Keratinocyte (primary cell): ENCODE measurements at regions not wholly inside any gene's neighbourhood (a gene's known extent, or its start where the extent isn't known, plus 50 kb on each side); places are given as distances from the start of the nearest gene placed in this dataset.

Experiments used
- DNase-seq: peaks from one replicate; pipeline ENCODE4 v3.0.0-alpha.2; 2011; ENCODE audit warnings: low read depth, missing footprints, low spot score
- FAIRE-seq: peaks from 2 replicates; lab custom pipeline; 2011; peaks lifted over from hg19 to GRCh38; lab: Jason Lieb, UNC
- H2AFZ ChIP-seq: 2 replicates; pipeline ENCODE4 v1.6.0; 2012; ENCODE audit warnings: low read length, control low read depth, inconsistent platforms; ENCODE audit not compliant: control insufficient read depth
- H3K27ac ChIP-seq: 2 replicates; pipeline ENCODE4 v1.5.1; 2011; ENCODE audit warnings: low read length; ENCODE audit not compliant: control insufficient read depth, insufficient read depth
- H3K27me3 ChIP-seq: 3 replicates; pipeline ENCODE4 v1.6.0; 2011; ENCODE audit warnings: low read length; ENCODE audit not compliant: control insufficient read depth, insufficient read depth; ENCODE audit errors: extremely low read depth
- H3K36me3 ChIP-seq, 2 experiments: 2 replicates in 1 of 2; 3 replicates in 1 of 2; pipeline ENCODE4 v1.5.1; 2011; ENCODE audit warnings: low read length in 2 of 2, mild to moderate bottlenecking in 1 of 2; ENCODE audit not compliant: control insufficient read depth in 2 of 2, insufficient read depth in 2 of 2; ENCODE audit errors: extremely low read depth in 1 of 2
- H3K4me1 ChIP-seq: 3 replicates; pipeline ENCODE4 v1.5.1; 2011; ENCODE audit warnings: low read length; ENCODE audit not compliant: control insufficient read depth, insufficient read depth; ENCODE audit errors: extremely low read depth
- H3K4me2 ChIP-seq: 3 replicates; pipeline ENCODE4 v1.6.0; 2011; ENCODE audit warnings: low read depth, low read length; ENCODE audit not compliant: control insufficient read depth, insufficient read depth; ENCODE audit errors: extremely low read depth
- H3K4me3 ChIP-seq, 3 experiments: fragments of 200-600 bp in 1 of 3; sonication (generic) in 1 of 3; 2 replicates in 2 of 3; 3 replicates in 1 of 3; pipeline ENCODE4 v1.5.1; 2011 to 2016; ENCODE audit warnings: low read length in 3 of 3, mild to moderate bottlenecking in 3 of 3, control low read depth in 2 of 3, inconsistent platforms in 1 of 3, low read depth in 1 of 3, mixed read lengths in 1 of 3, mixed run types in 1 of 3, moderate library complexity in 1 of 3; ENCODE audit not compliant: control insufficient read depth in 2 of 3, insufficient read depth in 2 of 3; ENCODE audit errors: extremely low read depth in 1 of 3
- H3K79me2 ChIP-seq: 2 replicates; pipeline ENCODE4 v1.6.0; 2012; ENCODE audit warnings: low read length; ENCODE audit not compliant: control insufficient read depth, insufficient read depth
- H3K9ac ChIP-seq: 3 replicates; pipeline ENCODE4 v1.6.0; 2011; ENCODE audit warnings: low read length; ENCODE audit not compliant: control insufficient read depth, insufficient read depth; ENCODE audit errors: extremely low read depth
- H3K9me1 ChIP-seq: 3 replicates; pipeline ENCODE4 v1.6.0; 2011; ENCODE audit warnings: low read length; ENCODE audit not compliant: control insufficient read depth, insufficient read depth; ENCODE audit errors: extremely low read depth
- H3K9me3 ChIP-seq: 2 replicates; pipeline ENCODE4 v1.5.1; 2012; ENCODE audit warnings: low read depth, low read length; ENCODE audit not compliant: control insufficient read depth
- H4K20me1 ChIP-seq: 3 replicates; pipeline ENCODE4 v1.6.0; 2011; ENCODE audit warnings: low read length; ENCODE audit not compliant: control insufficient read depth, insufficient read depth; ENCODE audit errors: extremely low read depth
- EZH2 ChIP-seq: IDR thresholded peaks from one replicate; pipeline ENCODE4 v1.6.1; 2012; ENCODE audit warnings: inconsistent platforms, mild to moderate bottlenecking, low read length, moderate library complexity
- dilution Hi-C: fragments of 300-500 bp; cut with MboI; formaldehyde crosslinking; loops from one replicate; pipeline ENCODE4 v1.7.0; 2020; ENCODE audit warnings: low sequenced_read_pairs; ENCODE audit not compliant: extremely low pct_ligation_motif_present
- TF ChIP-seq, protein P1 (sequence below), 3 experiments: IDR thresholded peaks in 1 of 3; conservative IDR thresholded peaks in 1 of 3; optimal IDR thresholded peaks in 1 of 3; 2 replicates in 2 of 3; 3 replicates in 1 of 3; pipeline versions ENCODE3 to v1.5.1; 2011; ENCODE audit warnings: low read length in 3 of 3, mild to moderate bottlenecking in 3 of 3, moderate library complexity in 2 of 3, control low read depth in 1 of 3, inconsistent platforms in 1 of 3; ENCODE audit not compliant: insufficient read depth in 2 of 3; ENCODE audit errors: extremely low read depth in 1 of 3

DNA sequence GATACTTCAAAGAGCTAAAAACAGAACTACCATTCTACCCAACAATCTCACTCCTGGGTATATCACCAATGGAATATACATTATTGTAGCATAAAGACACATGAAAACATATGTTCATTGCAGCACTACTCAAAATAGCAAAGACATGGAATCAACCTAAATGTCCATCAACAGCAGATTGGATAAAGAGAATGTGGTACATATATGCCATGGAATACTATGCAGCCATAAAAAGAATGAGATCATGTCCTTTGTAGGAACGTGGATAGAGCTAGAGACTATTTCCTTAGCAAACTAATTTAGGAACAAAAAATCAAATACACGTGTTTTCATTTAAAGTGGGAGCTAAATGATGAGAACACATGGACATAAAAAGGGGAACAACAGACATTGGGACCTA, 247.9 kb upstream of the VLDLR start:
- no peak for DNase-seq
- Histone ChIP-seq H3K9ac (no peak overlapping the region), H3K36me3 (no peaks in the 10 kb centered on the region), H3K27ac (no peak overlapping the region), H3K4me1 (no peaks in the 10 kb centered on the region), H3K4me3 (no peak overlapping the region), H3K79me2 (no peaks in the 10 kb centered on the region), H3K27me3 (no peaks in the 10 kb centered on the region), H3K4me2 (no peak overlapping the region), H4K20me1 (no peaks in the 10 kb centered on the region), H3K9me1 (no peaks in the 10 kb centered on the region), H3K9me3 (no peaks in the 10 kb centered on the region), H2AFZ (no peak overlapping the region)
- dilution Hi-C loops: no loop called here
- TF ChIP-seq, protein P1, sequence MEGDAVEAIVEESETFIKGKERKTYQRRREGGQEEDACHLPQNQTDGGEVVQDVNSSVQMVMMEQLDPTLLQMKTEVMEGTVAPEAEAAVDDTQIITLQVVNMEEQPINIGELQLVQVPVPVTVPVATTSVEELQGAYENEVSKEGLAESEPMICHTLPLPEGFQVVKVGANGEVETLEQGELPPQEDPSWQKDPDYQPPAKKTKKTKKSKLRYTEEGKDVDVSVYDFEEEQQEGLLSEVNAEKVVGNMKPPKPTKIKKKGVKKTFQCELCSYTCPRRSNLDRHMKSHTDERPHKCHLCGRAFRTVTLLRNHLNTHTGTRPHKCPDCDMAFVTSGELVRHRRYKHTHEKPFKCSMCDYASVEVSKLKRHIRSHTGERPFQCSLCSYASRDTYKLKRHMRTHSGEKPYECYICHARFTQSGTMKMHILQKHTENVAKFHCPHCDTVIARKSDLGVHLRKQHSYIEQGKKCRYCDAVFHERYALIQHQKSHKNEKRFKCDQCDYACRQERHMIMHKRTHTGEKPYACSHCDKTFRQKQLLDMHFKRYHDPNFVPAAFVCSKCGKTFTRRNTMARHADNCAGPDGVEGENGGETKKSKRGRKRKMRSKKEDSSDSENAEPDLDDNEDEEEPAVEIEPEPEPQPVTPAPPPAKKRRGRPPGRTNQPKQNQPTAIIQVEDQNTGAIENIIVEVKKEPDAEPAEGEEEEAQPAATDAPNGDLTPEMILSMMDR (optimal IDR thresholded peaks at IDR 0.05 in 1 of 3, IDR thresholded peaks at IDR 0.05 in 1 of 3, conservative IDR thresholded peaks at IDR 0.05 in 1 of 3; ENCODE audit: extremely low read depth in 1 of 3, insufficient read depth in 2 of 3, low read length in 3 of 3): no peak
- no peak for TF ChIP-seq EZH2
- FAIRE-seq: no peak

- dilution Hi-C loops: no loop called here
- no peak for DNase-seq
- H3K36me3 ChIP-seq: no peaks in the 10 kb centered on the region
- H3K27ac ChIP-seq: no peak overlapping the region
- no peak overlapping the region for H3K4me2 ChIP-seq
- no peak overlapping the region for H2AFZ ChIP-seq
- no peak overlapping the region for H3K9ac ChIP-seq
- no peaks in the 10 kb centered on the region for H3K4me1 ChIP-seq
- no peaks in the 10 kb centered on the region for H3K9me3 ChIP-seq
- TF ChIP-seq EZH2: no peak
- TF ChIP-seq, protein P1 (optimal IDR thresholded peaks at IDR 0.05 in 1 of 3, IDR thresholded peaks at IDR 0.05 in 1 of 3, conservative IDR thresholded peaks at IDR 0.05 in 1 of 3; ENCODE audit: extremely low read depth in 1 of 3, insufficient read depth in 2 of 3, low read length in 3 of 3): no peak
- H3K79me2 ChIP-seq: no peaks in the 10 kb centered on the region
- H3K4me3 ChIP-seq: no peak overlapping the region
- H4K20me1 ChIP-seq: no peaks in the 10 kb centered on the region
- no peaks in the 10 kb centered on the region for H3K27me3 ChIP-seq
- no peak for FAIRE-seq
- no peaks in the 10 kb centered on the region for H3K9me1 ChIP-seq
Measured at GRCh38 chr9:2375114-2375513, 246.5 kb upstream of the VLDLR start.
